HL-60 (cell line): ENCODE measurements at regions not wholly inside any gene's neighbourhood (a gene's known extent, or its start where the extent isn't known, plus 50 kb on each side); places are given as distances from the start of the nearest gene placed in this dataset.

ENCODE experiments used
- DNase-seq, 2 experiments: peaks; one replicate each; pipeline ENCODE4 v3.0.0-alpha.2; 2010 to 2020; ENCODE audit warnings: low read depth in 1 of 2, low spot score in 1 of 2
- H3K27ac ChIP-seq: fragments of 250-450 bp; sonication (Bioruptor Pico); replicated peaks from 2 replicates; pipeline ENCODE4 v1.5.1; 2020; ENCODE audit warnings: mild to moderate bottlenecking, moderate library complexity
- H3K27me3 ChIP-seq: fragments of 250-450 bp; sonication (Bioruptor Pico); 2 replicates; pipeline ENCODE4 v1.5.1; 2021; ENCODE audit warnings: mild to moderate bottlenecking, moderate library complexity; ENCODE audit not compliant: insufficient read depth, poor library complexity, severe bottlenecking
- H3K4me3 ChIP-seq: replicated peaks from 2 replicates; pipeline ENCODE4 v1.5.1; 2011; ENCODE audit warnings: mild to moderate bottlenecking, control low read depth, low read length; ENCODE audit not compliant: insufficient read depth
- CTCF ChIP-seq: IDR thresholded peaks from one replicate; pipeline ENCODE4 v1.5.1; 2011; ENCODE audit warnings: low read length, control low read depth, inconsistent platforms; ENCODE audit not compliant: insufficient read depth
- GABPA ChIP-seq: IDR thresholded peaks from 2 replicates; pipeline ENCODE4 v1.6.1; 2012; ENCODE audit warnings: low read depth
- POLR2AphosphoS5 ChIP-seq: IDR thresholded peaks from 2 replicates; pipeline ENCODE4 v1.6.1; 2012; ENCODE audit warnings: low read depth
- REST ChIP-seq: IDR thresholded peaks from 2 replicates; pipeline ENCODE4 v1.6.1; 2012; ENCODE audit warnings: low read depth; ENCODE audit not compliant: insufficient replicate concordance
- SPI1 ChIP-seq: IDR thresholded peaks from 2 replicates; pipeline ENCODE4 v1.6.1; 2012; ENCODE audit warnings: low read depth, mild to moderate bottlenecking, borderline replicate concordance

GRCh38 chr12:88306471-88307069 is 164.5 kb downstream of the TMTC3 start:
- Histone ChIP-seq H3K4me3 (no peak overlapping the region), H3K27ac (no peak overlapping the region), H3K27me3 (no peaks in the 10 kb centered on the region)
- DNase-seq = no peak
- no peak for TF ChIP-seq REST
- TF ChIP-seq GABPA = no peak
- TF ChIP-seq CTCF = no peak
- no peak for TF ChIP-seq SPI1
- no peak for TF ChIP-seq POLR2AphosphoS5

GRCh38 chr12:88307961-88308360 is 165.9 kb downstream of the TMTC3 start:
- no peak for TF ChIP-seq GABPA
- no peak for TF ChIP-seq POLR2AphosphoS5
- no peak for TF ChIP-seq SPI1
- no peak for TF ChIP-seq CTCF
- TF ChIP-seq REST = no peak
- Histone ChIP-seq H3K27ac (no peak overlapping the region), H3K4me3 (no peak overlapping the region), H3K27me3 (no peaks in the 10 kb centered on the region)
- no peak for DNase-seq

GRCh38 chr12:88308825-88309224 is 166.7 kb downstream of the TMTC3 start:
- no peak for DNase-seq
- H3K4me3 ChIP-seq = no peak overlapping the region
- no peak overlapping the region for H3K27ac ChIP-seq
- no peaks in the 10 kb centered on the region for H3K27me3 ChIP-seq
- TF ChIP-seq SPI1 (no peak), GABPA (no peak), REST (no peak), CTCF (no peak), POLR2AphosphoS5 (no peak)
